CD4-positive, alpha-beta T cell treated with Interleukin-4 for 1 hour (primary cell): ENCODE measurements at regions not wholly inside any gene's neighbourhood (a gene's known extent, or its start where the extent isn't known, plus 50 kb on each side); places are given as distances from the start of the nearest gene placed in this dataset.

ENCODE experiments used
- DNase-seq, 2 donors: peaks; one replicate each; pipeline ENCODE4 v3.0.0-alpha.2; 2020 to 2022

DNA sequence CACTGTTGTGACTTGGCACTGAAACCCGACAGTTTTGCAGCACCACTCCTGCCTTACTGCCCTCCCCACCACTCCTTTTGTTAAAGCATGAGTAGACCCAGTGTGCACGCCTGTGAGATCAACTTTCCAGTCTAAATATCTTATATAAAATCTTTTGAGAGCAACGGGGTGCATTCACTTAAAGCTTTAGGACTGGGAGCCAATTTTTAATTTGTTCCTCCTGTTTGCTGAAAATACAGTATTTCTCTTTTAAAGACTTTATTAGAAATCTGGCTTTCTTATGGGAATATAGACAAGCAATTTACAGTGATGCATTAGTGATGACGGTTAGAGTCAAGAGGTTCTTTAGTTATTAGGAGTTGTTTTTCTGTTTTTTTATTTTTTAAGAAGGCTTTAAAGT, 397.5 kb downstream of the TMEM167A start:
- no peak for DNase-seq

DNA sequence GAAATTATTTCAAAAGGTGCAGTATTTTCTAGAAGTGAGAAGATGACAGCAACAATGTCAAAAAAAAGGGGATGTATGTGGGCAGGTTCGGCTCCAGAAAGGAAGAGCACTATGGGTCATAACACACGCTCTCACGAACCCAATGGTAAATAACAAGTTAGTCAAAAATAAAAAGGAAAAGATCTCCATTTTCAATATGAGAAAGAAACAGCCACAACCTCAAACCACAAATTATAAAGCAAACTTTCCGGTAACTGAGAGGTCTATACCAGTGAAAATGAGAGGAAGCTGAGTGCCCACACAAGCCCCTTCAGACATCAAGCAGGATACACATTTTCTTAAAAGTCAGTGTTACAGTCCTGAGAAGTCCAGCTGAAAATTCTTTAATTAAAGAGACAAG, 398.5 kb upstream of the RPS23 start:
- DNase-seq: peak in 1 of 2 donors; percentile 16

DNA sequence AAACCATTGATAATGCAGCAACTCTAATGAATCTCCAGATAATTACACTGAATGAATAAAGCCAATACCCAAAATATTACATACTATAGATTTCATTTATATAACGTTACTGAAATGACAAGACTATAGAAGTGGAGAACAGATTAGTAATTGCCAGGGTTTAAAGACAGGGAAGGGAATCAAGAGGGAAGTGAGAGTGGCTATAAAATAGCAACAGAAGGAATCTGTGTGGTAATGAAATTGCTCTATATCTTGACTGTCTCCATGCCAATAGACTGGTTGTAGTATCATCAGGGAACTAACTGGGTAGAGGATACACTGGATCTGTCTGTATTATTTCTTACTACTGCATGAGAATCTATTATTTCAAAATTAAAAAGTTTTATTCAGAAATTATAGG, 396.5 kb upstream of the RPS23 start:
- no peak for DNase-seq

DNA sequence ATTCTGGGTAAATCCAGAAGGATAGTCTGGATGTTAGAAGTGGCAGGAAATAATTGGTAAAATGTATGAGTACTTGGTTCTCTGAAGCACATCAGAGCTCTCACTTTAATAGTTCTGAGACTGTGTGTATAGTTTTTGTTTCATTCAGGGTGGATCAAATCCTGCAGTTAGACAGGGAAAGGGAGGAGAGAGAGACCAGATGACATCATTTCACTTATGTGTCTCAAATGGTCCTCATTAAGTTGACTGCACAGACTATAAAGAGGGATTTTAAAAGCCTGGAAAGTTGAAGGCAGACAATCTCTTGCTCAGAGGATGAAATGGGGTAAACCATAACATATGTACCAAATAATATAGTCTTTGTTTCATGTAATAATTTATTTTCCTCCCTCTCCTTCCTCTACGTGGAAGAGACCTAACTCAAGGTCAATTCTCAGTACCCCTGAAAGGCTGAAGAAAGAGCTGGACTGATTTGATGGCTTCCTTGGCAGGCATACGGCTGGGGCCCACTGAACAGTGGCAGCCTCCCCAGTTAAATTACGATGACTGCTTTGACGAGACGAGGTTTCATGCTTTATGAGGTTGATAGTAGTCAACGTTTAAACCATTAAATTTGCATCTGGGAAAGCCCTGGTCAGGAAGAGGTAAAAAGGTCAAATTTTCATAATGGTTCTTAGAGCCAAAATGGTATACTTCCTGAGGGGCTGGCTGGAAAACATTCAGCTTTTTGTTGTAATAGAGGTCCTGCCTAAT, 395.1 kb upstream of the RPS23 start:
- no peak for DNase-seq

DNA sequence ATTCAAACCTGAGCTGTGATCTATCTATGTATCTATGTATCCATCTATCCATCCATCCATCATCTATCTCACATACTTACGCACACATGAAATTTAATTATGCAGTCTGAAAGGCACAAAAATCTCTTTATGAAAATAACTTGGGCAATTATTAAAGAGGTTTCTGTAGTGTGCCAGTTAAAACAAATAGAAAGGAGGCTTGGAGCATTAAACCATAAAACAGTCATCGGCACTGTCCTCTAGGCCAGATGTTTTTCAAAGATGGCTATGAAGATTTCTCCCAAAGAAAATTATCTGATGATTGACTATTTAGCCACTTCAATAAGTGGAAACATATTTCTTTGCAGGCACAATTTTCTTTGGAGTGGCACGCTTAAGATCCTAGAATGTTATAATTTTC, 392.5 kb upstream of the RPS23 start:
- no peak for DNase-seq

DNA sequence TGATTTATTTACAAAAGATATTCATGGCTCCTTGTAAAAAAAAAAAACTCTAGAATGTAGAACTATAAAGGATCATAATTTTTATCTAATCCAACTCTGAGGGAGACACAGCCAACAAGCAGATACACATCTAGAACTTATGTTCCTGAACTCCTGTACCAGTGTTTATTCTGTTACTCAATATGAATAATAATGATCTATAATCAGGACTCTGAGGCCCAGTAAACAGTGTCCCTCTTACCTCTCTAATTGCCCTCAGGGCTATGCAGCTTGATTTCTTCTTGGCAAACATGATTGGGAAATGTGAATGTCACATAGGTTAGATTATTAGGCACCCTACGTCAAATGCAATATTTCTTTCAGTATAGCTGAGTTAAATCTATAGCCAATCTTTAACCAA, 391.6 kb upstream of the RPS23 start:
- DNase-seq: no peak

DNA sequence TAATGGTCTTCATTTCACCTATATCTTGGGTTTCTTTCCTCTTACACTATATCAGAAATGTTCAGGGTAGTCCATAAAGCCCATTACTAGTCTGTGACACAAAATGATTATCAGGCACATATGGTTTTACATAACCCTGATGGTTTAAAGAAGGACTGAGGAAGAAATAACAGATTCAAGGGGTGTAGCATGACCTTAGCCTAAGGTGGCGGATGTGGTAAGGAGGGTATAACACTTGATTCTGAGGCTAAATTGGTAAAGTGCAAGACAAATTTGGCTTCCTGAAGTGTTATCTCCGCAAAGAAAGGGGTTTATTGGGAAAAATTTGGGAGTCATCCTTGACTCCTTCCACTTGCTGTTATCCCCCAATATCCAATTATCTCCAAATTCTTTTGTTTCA, 388.2 kb upstream of the RPS23 start:
- no peak for DNase-seq

DNA sequence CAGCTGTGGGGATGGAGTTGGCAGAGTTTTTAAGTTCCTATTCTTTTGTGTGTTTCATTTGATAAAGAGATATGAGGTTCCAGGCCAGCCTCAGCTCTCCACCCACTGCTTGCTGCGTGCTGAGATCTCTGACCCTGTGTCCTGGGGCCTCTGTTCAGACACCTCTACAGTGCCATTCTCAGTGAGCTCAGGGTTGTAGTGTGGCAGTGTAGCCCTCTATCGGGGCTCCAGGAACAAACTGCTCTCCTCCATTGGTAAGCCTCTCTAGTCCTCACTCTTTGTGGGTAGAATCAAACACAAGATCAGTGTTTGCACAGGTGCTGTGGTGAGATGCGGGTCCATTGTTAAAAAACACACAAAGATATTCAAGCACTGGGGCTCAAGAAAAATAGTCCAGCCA, 386.6 kb upstream of the RPS23 start:
- no peak for DNase-seq

DNA sequence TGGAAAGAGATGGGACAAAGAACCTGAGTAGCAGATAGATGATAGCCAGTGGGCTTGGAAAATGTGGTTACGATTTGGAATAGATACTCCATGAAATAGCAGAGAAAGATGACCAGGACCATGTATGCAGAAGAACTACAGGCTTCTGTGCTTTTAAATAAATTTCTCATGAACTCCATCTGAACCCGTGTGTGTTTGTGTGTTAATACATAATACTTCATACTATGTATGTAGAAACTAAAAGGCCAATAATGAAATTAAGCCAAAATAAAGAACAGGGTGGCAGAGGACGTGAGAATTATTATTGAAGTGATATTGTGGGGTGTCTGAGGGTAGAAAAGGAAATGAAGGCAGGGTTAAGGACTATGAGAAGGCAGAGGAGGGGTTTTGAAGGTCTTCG, 385.1 kb upstream of the RPS23 start:
- no peak for DNase-seq

DNA sequence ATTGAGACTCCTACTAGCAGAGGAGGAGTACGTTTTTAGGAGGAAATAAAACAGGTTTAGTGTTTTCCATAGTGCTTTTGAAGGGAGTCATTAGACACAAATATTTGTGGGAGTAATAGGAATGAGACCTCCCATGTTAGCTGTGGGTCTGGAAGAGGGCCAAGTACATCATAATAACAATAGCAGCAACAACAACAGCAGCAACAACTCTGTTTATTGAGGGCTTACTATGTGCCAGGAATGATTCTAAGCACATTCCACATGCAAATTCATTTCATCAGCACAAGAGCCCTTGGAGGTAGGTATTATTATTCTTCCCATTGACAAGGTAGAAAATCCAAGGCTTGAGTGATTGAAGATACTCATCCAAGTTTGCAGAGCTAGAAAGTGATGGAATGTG, 384.2 kb upstream of the RPS23 start:
- DNase-seq: no peak

DNA sequence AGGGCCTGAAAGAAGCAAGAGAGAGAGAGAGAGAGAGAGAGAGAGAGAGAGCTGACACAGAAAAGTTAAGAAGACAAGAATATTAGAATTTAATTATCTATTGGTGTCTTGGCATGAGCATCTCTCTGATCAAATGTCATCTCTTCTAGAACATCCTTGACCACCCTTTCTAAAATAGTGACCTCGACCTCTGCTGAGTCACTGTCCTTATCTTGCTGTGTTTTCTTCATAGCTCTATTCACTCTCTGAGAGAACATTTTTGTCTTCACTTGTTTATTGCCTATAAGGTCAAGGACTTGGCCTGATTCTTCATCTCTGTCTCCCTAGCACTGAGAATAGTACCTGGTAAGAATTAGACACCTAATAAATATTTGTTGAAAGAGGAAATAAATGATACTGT, 383.8 kb upstream of the RPS23 start:
- DNase-seq: no peak

DNA sequence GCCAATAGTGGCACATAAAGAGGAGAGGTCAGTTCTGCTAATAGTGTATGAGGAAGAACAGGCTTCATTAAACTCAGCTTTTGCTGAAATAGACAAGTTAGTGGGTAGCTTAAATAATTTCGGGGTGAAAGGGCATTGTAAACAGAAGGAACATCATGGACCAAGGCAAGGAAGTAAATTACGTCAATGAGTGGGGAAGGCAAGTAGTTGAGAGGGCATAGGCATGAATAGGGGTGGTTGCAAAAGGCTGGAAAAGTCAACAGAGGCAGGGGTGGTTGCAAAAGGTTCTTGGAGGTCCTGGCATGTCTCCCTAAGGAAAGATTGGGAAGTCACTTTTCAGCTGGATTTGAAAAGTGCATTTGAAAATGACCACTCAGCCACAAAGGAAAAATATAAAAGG, 383.3 kb upstream of the RPS23 start:
- DNase-seq: no peak

DNA sequence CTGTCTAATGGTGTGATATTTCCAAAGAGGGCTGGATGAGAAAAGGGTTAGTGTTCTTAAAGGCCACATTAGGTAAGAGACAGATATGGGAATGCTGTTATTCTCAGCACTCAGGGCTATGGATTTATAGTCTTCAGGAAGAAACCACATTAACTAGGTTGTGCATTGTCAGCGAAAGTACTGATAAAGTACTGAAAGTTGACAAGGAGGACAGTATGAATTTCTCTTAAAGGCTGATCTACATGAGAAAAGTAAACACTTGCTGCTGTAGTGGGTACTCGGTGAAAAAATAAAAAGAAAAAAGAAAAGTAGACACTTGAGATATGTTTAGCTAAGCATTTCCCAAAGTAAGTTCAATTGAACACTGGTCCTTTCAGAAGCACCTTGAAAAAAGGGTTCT, 381.0 kb upstream of the RPS23 start:
- DNase-seq: no peak

DNA sequence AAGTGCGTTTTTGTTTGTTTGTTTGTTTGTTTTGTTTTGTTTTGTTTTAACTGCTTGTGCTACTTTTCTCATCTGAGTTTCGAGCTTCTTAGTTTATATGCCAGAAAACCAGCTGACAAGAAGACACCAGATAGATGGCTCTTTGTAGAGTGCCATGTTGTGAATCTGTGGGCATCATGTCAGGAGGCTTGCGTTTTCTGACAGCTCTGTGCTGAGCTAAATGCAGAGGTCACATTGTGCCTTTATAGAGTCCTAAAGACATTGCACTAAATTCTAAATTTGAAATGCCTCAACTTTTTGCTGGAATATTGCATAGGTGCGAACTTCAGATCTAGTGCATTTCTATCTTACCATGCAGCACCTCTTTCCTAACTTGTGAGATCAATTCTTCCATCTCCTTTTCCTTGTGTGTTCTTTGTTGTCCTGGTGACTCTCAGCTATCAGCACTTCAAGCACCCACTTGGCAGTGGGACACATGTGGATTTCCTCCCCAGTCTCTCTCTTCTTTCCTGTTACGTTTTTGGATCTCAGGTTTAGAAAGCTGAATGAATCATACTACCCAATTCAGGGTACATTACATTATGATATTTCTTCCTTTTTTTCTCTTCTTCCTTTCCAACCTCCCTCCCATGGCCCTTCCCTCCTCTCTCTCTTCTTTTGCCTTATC, 379.0 kb upstream of the RPS23 start:
- no peak for DNase-seq

DNA sequence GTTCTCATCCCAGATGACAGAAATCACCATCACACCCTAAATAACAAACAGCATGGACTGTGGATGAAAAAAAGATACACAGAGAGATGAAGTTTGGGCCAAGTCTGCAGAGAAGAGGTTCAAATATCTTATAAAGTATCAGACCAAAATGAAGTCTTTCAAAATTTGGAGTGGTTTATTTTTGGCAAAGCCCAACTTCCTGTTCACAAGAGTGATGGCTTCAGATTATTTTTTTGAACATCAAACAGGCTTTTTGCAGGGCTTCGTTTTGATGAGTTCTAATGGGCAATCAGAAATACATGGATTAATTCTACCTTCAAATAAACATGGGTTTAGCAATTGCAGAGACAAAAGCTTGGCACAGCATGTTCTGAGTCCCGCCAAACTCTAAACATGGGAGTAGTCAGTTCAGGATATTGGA, 378.2 kb upstream of the RPS23 start:
- no peak for DNase-seq

DNA sequence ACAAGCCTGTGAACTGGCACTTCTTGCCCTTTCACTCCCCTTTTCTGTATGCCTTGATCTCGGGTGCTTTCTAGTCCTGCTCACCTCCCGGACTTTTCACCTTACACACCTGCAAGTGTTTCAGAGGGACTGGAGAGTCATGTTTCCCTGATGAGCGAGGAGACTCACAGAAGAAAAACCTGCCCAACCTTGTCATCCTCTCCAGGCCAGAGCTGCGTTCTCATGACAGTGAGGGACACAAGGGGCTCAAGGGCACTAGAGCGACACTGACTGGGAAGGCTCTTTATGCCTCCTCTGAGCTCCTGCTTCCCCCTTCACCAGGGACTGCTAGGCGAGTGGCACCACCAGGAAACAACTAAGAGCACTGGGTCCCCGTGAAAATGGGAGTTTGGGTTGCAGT, 376.9 kb upstream of the RPS23 start:
- no peak for DNase-seq

DNA sequence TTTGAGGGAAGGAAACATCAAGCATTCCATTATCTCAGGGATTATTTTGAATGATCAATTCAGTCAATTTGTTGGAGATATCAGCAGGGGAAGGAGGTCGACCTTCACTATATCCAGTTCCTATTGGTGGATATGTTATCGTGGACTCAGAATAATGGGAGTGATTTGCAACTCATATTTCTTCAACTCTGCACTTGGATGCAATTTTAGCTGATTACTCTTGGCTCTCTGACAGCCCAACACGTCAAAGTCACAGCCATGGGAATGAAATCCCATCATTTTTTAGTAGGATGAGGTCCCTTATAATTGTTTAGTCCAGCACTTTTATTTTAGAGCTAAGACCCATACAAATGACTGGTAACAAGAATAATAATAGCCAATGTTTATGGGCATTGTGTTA, 371.8 kb upstream of the RPS23 start:
- no peak for DNase-seq

DNA sequence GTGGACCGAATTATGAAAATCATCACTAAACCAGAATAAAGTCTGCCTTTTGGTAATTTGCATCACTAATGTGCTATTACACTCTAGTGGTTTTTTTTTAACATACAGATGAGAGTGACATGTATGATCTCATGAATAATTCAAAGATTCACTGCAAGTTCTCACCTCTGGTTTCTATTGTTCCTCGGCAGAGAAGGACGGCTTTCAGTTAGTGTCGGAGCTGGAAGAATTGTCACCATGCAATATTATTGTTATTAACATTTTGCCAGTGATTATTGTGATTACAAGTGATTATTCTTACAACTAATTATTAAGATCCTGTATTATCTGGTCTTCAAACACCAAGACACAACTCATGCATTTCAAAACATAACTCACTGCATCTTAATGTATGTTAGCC, 366.6 kb upstream of the RPS23 start:
- no peak for DNase-seq

DNA sequence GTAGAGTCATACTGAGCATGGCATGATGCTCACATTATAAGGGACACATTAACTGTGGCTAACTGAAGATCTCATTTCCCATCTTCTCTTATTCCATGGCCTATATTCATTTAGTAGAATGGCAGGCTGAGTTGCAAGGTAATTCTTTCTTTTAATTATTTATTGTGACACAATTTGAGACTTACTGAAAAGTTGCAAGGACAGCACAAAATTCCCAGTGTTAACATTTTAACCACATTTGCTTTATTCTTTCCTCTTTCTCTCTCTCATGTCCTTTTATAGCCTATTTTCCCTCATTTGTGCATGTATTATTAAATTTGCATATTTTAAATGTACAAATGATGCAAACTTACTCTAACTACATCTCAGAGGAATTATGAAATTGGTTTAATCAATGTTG, 366.1 kb upstream of the RPS23 start:
- no peak for DNase-seq

DNA sequence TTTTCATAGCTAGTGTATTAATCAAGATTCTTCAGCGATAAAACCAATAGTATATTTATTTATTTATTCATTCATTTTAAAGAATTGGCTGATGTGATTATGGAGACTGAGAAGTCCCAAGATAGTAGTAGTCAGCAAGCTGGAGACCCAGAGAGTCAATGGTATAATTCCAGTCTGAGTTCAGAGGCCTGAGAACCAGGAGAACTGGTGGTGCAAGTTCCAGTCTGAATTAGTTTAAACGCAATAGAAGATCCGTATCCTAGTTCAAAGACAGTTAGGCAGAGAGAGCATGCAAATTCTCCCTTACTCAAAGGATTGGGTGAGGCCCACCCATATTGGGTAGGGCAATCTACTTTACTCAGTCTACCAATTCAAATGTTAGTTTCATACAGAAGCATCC, 364.2 kb upstream of the RPS23 start:
- DNase-seq: no peak

DNA sequence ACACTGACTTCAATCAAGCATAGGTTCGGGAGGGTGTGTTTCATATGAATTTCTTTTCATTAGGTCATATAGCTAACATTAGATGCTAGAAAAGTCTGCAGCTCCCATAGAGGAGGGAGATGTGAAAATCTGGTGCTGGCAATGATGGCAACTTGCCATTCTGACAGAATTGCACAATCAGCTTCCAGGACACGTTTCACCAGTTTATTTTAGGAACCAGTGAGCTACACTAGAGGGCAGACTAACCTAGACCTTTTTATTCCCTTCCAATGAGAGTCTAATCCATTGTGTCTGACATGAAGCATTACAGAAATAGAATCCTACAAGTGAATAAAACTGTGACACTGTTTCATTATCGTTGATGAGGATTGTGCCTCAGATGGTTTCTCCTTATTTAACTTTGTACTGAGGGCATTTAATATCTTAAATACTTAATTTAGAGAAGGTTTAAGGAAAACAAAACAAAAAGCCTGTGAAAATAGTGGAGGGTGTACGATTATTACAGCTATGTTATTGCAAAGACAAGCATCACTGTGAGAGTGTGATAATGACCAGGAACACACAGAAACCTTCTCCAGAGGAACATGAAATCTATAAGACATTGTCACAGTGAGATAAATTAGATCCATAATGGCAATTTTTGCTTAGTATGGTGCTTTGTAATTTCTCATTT, 363.3 kb upstream of the RPS23 start:
- peak; percentile 13 to 43 for DNase-seq

DNA sequence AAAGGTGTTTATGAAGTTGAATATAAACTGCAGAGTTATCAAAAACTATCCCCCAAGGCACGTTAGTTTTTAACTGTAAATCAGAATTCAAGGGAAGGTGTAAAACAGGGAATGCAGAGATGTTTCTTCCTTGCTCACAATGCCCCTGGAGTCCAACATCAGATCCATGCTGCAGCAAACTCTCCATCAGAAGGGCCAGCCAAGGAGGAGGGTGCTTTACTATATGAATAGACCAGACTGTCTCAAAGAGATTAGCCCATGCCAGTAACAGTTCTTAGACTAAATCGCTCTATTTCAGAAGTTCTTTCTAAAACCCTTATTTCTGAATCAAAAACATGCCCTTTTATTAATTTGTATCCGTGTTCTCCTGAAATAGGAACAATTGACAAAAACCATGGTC, 362.8 kb upstream of the RPS23 start:
- no peak for DNase-seq

DNA sequence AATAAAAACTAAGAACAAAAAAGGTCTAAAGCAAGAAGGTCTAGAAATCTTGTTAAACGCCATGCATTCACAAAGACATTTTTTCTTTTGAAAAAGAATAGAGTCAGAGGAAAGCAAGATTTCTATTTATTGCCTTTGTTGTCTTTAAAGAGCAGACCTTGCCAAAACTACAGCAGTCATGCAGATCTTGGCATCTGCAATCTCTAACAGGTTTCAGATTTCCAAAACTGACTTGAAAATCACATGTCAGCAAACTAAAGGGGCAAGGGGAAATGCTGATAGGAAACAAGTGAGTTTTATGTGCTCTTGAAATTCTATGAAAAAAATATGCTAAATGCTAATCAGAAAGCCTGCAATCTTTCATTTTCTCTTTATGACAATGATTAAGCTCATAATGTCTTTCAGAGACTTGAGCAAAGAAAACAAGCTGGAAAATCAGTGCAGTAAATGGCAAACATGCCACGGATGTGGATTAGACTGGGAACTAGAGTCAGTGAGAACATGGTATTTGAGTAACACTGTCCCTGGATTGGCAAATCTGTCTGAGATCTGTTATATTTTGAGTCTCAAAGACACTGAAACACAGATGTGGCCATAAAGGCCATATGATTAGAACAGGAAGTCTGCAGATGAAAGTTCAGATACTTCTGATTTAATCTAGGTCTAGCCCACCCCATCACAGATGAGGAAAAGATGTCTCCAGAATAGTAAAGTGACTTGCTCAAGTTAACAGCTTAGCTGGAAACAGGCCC, 361.4 kb upstream of the RPS23 start:
- DNase-seq: no peak

DNA sequence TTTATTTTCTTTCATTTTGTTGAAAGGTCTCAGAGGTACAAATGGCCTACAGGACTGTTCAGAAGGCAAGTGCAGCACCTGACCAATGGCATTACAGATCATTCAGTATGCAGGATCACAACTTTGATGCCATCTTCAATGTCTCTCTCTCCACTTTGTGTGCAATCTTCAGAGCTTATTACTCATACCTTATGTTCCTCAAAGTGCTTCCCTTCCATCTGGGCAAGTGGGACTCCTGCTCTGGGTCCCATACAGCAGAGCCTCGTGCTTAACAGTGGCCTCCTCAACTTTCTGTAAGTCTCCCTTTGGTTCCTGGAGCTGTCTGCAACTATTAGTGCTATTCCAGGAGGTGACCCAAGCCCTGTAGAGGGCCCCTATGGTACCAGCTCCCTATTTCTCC, 358.4 kb upstream of the RPS23 start:
- DNase-seq: no peak
